Activated CD8-positive, alpha-beta memory T cell treated with anti-CD3 and anti-CD28 coated beads, Interleukin-2, amount 50 U/mL, for 1 hour (primary cell): ENCODE measurements at regions not wholly inside any gene's neighbourhood (a gene's known extent, or its start where the extent isn't known, plus 50 kb on each side); places are given as distances from the start of the nearest gene placed in this dataset.

Experiments used
- DNase-seq: peaks from one replicate; pipeline ENCODE4 v3.0.0-alpha.2; 2020; ENCODE audit errors: extremely low read depth

DNA sequence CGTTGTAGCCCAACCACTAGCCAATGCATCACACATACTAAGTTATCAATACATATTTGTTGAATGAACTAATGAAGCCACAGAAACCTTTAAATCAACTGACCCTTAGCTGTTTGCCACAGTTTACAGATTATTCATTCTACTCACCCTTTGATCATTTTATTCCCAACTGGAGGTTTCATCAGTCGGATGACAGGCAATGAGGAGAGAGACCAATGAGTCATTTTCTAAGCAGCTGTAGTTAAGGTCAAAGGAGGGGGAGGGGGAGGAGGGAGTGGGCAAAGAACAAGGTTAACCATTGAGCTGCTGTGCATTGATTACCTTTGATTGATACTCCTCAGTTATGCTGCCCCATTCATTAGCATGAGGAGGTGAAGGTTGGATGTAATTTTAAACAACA, 469.5 kb downstream of the VRK1 start:
- DNase-seq: no peak

DNA sequence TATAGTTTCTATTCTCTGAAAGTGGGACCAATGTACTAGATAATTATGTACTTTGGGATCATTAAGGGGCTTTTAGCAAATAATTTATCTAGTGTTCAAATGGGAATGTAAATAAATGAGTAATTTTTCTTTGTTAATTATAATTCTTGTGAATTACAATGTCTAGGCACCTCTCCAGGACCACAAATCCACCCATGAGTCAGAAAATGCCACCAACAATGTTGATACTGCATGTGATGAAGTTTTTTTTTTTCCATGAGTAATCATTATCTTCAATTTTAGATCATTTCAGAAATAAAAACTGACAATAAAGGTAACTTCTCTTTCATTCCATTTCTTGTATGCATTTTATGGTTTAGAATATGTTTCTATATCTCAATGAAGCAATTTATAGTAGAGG, 470.3 kb downstream of the VRK1 start:
- no peak for DNase-seq

DNA sequence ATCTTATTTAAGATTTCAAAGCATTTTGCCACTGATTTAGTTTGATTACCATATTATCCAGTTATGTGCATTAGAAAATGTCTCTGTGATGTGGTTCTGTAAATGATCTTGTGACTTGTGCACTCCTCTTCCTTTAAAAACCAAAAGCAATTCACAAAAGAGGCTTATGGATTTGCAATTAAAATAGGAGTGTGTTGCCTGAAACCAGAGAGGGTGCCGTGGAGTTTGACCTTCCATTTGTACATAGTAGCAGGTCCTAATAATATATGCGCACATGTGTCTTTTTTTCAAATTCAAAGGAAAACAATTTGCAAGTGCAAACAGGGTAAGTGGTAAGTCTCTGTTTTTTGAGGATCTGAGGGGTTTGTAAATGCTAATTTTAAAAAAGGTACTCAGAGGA, 470.9 kb downstream of the VRK1 start:
- DNase-seq: no peak

GRCh38 chr14:97270308-97270707, 473.1 kb downstream of the VRK1 start:
- DNase-seq: no peak

GRCh38 chr14:97271451-97271960, 474.3 kb downstream of the VRK1 start:
- DNase-seq: no peak

DNA sequence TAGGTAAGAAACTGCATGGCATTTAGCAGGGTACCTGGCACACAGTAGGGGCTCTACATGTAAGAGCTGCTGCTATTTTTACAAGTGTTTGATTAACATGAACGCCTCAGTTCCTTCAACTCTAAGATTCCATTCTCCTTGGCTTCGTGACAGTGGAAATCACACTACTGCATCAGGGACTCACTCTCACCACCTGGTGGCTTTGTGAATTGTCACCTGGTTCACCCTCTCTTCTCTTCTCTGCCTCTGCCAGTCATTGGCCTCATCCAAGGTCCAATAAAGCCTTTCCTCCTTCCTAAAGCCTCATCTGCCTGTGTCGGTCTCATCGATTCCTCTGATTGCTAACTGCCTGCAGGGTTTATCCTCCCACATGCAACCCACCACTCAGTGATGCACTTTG, 476.4 kb downstream of the VRK1 start:
- DNase-seq: no peak

DNA sequence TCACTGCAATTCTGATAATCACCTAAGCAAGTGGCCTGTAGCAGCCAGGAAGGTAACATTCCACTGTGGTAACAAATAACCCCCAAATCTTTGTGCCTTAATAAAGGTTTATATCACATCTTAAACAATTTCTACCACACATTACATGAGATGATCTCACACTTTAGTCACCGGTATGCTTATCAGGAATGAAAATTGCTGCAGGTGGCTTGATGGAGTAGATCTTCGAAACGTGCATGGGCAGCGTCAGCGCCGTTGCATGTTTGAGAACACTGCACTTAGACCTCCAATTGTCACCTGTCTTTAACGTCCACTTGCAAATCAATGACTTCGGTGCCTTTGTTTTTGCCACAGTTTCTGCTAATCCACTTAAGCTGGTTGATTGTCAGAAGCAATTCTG, 477.4 kb downstream of the VRK1 start:
- DNase-seq: no peak

- no peak for DNase-seq
These were observed 478.1 kb downstream of the VRK1 start for GRCh38 chr14:97275276-97275675.

GRCh38 chr14:97276573-97276972, 479.4 kb downstream of the VRK1 start:
- no peak for DNase-seq

DNA sequence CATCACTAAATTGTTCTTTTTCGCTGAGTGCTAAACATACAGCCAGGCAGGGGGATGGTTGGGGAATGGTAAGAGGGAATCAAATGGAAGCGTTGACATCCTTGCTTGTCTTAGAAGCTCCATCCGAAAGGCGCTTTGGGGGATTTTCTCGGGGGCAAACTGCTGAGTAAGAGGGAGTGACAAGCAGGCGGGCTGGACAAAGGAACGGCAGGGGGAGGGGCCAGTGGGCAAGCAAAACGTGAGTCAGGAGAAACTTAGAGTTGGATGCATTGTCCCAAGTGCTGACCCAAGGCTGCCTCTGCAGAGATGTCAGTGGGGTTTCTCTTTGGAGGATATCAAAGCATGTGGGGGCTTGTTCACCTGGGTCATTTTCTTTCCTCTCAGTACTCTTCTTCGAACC, 480.5 kb downstream of the VRK1 start:
- DNase-seq: no peak

- no peak for DNase-seq
These were observed 483.3 kb downstream of the VRK1 start for GRCh38 chr14:97280526-97280925.

- DNase-seq: no peak
These were observed 484.6 kb downstream of the VRK1 start for GRCh38 chr14:97281741-97282140.

DNA sequence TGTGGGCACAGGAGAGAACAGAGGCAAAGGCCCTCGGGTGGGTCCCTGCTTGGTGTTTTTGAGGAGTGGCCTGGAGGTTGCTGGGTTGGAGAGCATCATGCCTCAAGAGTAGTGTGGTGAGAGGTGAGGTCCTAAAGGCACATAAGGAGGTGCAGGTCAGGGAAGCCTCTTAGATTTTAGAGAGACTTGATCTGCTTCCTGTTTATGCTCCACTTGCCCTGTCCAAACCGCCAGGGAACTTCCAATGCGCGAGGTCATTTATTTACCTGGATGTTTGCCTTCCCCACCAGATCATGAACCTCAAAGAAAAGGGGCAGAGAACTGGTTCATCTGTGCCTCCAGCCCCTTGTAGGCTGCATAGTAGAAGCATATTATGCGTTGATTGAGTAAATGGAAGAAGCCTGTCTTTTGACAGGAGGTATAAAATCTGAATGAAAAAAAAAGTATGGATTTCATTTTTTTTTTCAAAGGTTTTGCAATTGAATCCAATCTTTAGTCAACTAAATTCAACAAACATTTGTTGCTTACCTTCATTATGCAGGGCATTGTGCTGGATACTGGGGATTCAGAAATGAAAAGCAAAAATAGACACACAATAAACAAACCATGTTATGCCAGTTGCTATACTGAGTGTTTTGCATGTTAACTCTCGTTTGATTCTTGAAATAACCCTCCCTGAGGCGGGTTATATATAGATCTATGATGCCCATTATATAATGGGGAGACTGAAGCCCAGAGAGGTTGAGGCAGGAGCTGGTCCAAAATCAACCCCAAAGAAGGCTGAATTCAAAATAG, 485.2 kb downstream of the VRK1 start:
- no peak for DNase-seq

GRCh38 chr14:97283005-97283403, 485.8 kb downstream of the VRK1 start:
- no peak for DNase-seq

DNA sequence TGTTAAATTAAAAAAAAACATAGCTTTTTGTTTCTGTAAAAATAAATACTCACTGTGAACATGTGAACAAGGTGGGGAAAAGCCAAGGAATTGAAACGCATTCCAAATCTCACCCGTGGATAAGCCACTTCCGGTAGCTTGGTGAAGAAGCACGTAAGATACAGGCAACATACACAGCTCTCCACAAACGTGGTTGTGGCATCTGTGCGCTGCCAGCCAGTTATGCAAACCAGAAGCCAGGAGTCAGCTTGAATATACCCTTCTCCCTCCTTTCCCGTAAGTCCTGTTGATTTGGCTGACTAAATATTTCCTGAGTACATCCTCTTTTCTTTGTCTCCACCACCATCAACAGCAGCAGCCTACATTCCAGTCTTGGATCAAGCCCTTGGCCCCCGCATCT, 486.2 kb downstream of the VRK1 start:
- no peak for DNase-seq

- DNase-seq: no peak
These were observed 486.7 kb downstream of the VRK1 start for GRCh38 chr14:97283841-97284240.

DNA sequence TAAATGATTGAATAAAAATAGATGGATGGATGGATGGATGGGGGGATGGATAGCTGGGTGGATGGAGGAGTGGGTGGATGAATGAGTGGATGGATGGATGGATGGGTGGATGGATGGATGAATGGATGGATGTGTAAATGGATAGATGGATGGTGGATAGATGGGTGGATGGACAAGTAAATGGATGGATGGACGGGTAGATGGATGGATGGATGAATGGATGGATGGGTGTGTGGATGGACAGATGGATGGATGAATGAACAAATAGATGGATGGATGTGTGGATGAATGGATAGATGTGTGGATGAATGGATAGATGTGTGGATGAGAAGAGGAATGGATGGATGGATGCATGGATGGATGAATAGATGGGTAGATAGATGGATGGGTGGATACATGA, 490.8 kb downstream of the VRK1 start:
- no peak for DNase-seq

GRCh38 chr14:97290065-97290464, 492.9 kb downstream of the VRK1 start:
- DNase-seq: no peak

- no peak for DNase-seq
These were observed 493.8 kb downstream of the VRK1 start for GRCh38 chr14:97290977-97291376.

DNA sequence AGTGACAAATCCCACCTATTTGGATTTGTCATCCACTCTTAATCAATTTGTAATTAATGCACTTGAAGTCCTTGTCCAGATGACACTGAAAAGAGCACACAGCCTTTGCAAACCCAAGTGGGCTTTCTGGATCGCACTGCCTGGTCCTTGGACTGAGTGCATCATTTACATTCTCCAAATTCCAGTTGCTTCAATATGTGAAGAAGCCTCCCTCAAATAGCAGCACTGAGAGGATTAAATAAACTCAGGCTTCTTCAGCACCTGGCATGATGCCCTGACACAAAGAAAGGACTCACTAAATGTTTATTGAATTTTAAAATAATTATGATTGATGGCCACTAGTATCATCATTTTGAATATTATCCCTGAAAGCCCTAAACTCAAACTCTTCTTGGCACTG, 496.5 kb downstream of the VRK1 start:
- DNase-seq: no peak

- no peak for DNase-seq
These were observed 498.0 kb downstream of the VRK1 start for GRCh38 chr14:97295108-97295710.

- DNase-seq: no peak
These were observed 499.0 kb downstream of the VRK1 start for GRCh38 chr14:97296176-97296575.

DNA sequence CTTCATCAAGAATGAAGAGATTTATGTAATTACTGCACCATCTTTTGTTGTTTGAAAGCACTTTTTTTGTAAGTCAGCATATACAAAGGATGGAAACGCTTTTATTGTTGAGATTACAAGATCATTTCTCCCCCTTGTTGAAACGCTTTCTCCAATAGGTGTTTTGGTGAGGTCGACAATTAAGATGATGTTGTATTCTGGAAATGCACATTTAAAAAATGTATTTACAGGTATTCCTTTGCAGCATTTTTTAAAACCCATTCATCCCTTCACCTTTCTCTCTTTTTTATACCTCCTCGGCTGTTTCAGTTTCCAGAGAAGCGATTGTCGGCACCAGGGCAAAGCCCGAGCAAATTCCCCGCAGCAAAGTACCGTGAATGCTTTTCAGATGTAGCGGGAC, 499.9 kb downstream of the VRK1 start:
- DNase-seq: no peak

GRCh38 chr14:97298331-97298730, 501.1 kb downstream of the VRK1 start:
- DNase-seq: no peak
